GM21360 (cell line): ENCODE measurements at regions not wholly inside any gene's neighbourhood (a gene's known extent, or its start where the extent isn't known, plus 50 kb on each side); places are given as distances from the start of the nearest gene placed in this dataset.

Source experiments
- ATAC-seq: cut with Tn5 transposase; IDR thresholded peaks from one replicate; pipeline ENCODE4 v1.9.1; 2021; ENCODE audit warnings: mild to moderate bottlenecking, moderate library complexity; ENCODE audit not compliant: unreplicated experiment

- ATAC-seq, result no peak
Observed at GRCh38 chr18:38305961-38306360, 740.4 kb upstream of the CELF4 start.

GRCh38 chr18:38301621-38302020, 736.0 kb upstream of the CELF4 start:
- no peak for ATAC-seq

- no peak for ATAC-seq
Observed at GRCh38 chr18:38297910-38298309, 732.3 kb upstream of the CELF4 start.

- ATAC-seq, result no peak
Observed at GRCh38 chr18:38290229-38290628, 724.6 kb upstream of the CELF4 start.

- ATAC-seq, result no peak
Observed at GRCh38 chr18:38284972-38285371, 719.4 kb upstream of the CELF4 start.

- ATAC-seq, result no peak
Observed at GRCh38 chr18:38263066-38263465, 697.5 kb upstream of the CELF4 start.

GRCh38 chr18:38262661-38263060, 697.1 kb upstream of the CELF4 start:
- ATAC-seq, result no peak

- no peak for ATAC-seq
Observed at GRCh38 chr18:38257661-38258060, 692.1 kb upstream of the CELF4 start.

- no peak for ATAC-seq
Observed at GRCh38 chr18:38256366-38256765, 690.8 kb upstream of the CELF4 start.

GRCh38 chr18:38250971-38251370, 685.4 kb upstream of the CELF4 start:
- no peak for ATAC-seq

- no peak for ATAC-seq
Observed at GRCh38 chr18:38244480-38244879, 678.9 kb upstream of the CELF4 start.

- ATAC-seq, result no peak
Observed at GRCh38 chr18:38243291-38243690, 677.7 kb upstream of the CELF4 start.

GRCh38 chr18:38241736-38242135, 676.1 kb upstream of the CELF4 start:
- ATAC-seq, result no peak

GRCh38 chr18:38241216-38241615, 675.6 kb upstream of the CELF4 start:
- no peak for ATAC-seq

GRCh38 chr18:38239606-38240005, 674.0 kb upstream of the CELF4 start:
- no peak for ATAC-seq

- ATAC-seq, result no peak
Observed at GRCh38 chr18:38237796-38238195, 672.2 kb upstream of the CELF4 start.

- no peak for ATAC-seq
Observed at GRCh38 chr18:38221476-38222100, 656.0 kb upstream of the CELF4 start.

- ATAC-seq, result no peak
Observed at GRCh38 chr18:38198956-38199355, 633.4 kb upstream of the CELF4 start.

- ATAC-seq, result no peak
Observed at GRCh38 chr18:38198526-38198925, 632.9 kb upstream of the CELF4 start.

- no peak for ATAC-seq
Observed at GRCh38 chr18:38186491-38186890, 620.9 kb upstream of the CELF4 start.

- no peak for ATAC-seq
Observed at GRCh38 chr18:38174594-38174993, 609.0 kb upstream of the CELF4 start.

- no peak for ATAC-seq
Observed at GRCh38 chr18:38174173-38174572, 608.6 kb upstream of the CELF4 start.

- no peak for ATAC-seq
Observed at GRCh38 chr18:38170845-38171244, 605.2 kb upstream of the CELF4 start.
